Type B pancreatic cell (in vitro differentiated cells): ENCODE measurements at regions not wholly inside any gene's neighbourhood (a gene's known extent, or its start where the extent isn't known, plus 50 kb on each side); places are given as distances from the start of the nearest gene placed in this dataset.

Experiments used
- DNase-seq: peaks from one replicate; pipeline ENCODE4 v3.0.0; 2021; ENCODE audit warnings: mixed read lengths; ENCODE audit not compliant: unreplicated experiment; ENCODE audit errors: extremely low spot score
- H3K27ac Mint-ChIP-seq: 2 replicates; pipeline ENCODE4 v1.8.0; 2021; ENCODE audit warnings: mild to moderate bottlenecking, mixed read lengths
- H3K27me3 Mint-ChIP-seq: 2 replicates; pipeline ENCODE4 v1.8.0; 2021; ENCODE audit warnings: mixed read lengths
- H3K36me3 Mint-ChIP-seq: 2 replicates; pipeline ENCODE4 v1.8.0; 2021; ENCODE audit warnings: mixed read lengths
- H3K4me1 Mint-ChIP-seq: one replicate; pipeline ENCODE4 v1.8.0; 2021; ENCODE audit warnings: mixed read lengths; ENCODE audit not compliant: unreplicated experiment
- H3K4me3 Mint-ChIP-seq: 2 replicates; pipeline ENCODE4 v1.8.0; 2021; ENCODE audit warnings: mild to moderate bottlenecking, mixed read lengths
- H3K9me3 Mint-ChIP-seq: 2 replicates; pipeline ENCODE4 v1.8.0; 2021; ENCODE audit warnings: mixed read lengths
- CTCF ChIP-seq: fragments of 200-600 bp; sonication (generic); conservative IDR thresholded peaks from 2 replicates; pipeline ENCODE4 v1.5.0; 2021; ENCODE audit warnings: antibody characterized with exemption, mild to moderate bottlenecking

GRCh38 chr1:163758977-163759670, 437.4 kb downstream of the NUF2 start:
- Mint-ChIP-seq H3K27ac (no peak overlapping the region), H3K36me3 (peaks cover 3% of the 10 kb centered on the region), H3K4me3 (no peak overlapping the region), H3K4me1 (no peaks in the 10 kb centered on the region), H3K9me3 (peaks cover 16% of the 10 kb centered on the region), H3K27me3 (no peaks in the 10 kb centered on the region)
- no peak for DNase-seq
- no peak for TF ChIP-seq CTCF

GRCh38 chr1:163761898-163762297, 440.1 kb downstream of the NUF2 start:
- Mint-ChIP-seq H3K4me3 (no peak overlapping the region), H3K9me3 (peaks cover 22% of the 10 kb centered on the region), H3K27ac (no peak overlapping the region), H3K36me3 (peaks cover 3% of the 10 kb centered on the region), H3K27me3 (no peaks in the 10 kb centered on the region), H3K4me1 (peaks cover 4% of the 10 kb centered on the region)
- TF ChIP-seq CTCF: no peak
- no peak for DNase-seq

- H3K27me3 Mint-ChIP-seq: no peaks in the 10 kb centered on the region
- H3K4me1 Mint-ChIP-seq: peaks cover 18% of the 10 kb centered on the region
Measured at GRCh38 chr1:163766257-163766918, 444.6 kb downstream of the NUF2 start.

GRCh38 chr1:163768576-163768975, 446.8 kb downstream of the NUF2 start:
- Mint-ChIP-seq H3K9me3 (peaks cover 6% of the 10 kb centered on the region), H3K27ac (no peak overlapping the region), H3K27me3 (no peaks in the 10 kb centered on the region), H3K4me3 (no peak overlapping the region), H3K4me1 (peaks cover 18% of the 10 kb centered on the region), H3K36me3 (peaks cover 3% of the 10 kb centered on the region)
- no peak for DNase-seq
- TF ChIP-seq CTCF: no peak

More at GRCh38 chr1:163766257-163766918, 444.6 kb downstream of the NUF2 start:
- peak overlapping the region; percentile 21 for H3K4me3 Mint-ChIP-seq
- DNase-seq: no peak
- TF ChIP-seq CTCF: no peak
- H3K9me3 Mint-ChIP-seq: peaks cover 6% of the 10 kb centered on the region
- no peak overlapping the region for H3K27ac Mint-ChIP-seq
- H3K36me3 Mint-ChIP-seq: peaks cover 3% of the 10 kb centered on the region

- peaks cover 6% of the 10 kb centered on the region for H3K9me3 Mint-ChIP-seq
- no peaks in the 10 kb centered on the region for H3K36me3 Mint-ChIP-seq
- no peak overlapping the region for H3K4me3 Mint-ChIP-seq
- DNase-seq: no peak
- H3K27me3 Mint-ChIP-seq: no peaks in the 10 kb centered on the region
- no peak for TF ChIP-seq CTCF
- peaks cover 22% of the 10 kb centered on the region for H3K4me1 Mint-ChIP-seq
- no peak overlapping the region for H3K27ac Mint-ChIP-seq
Measured at GRCh38 chr1:163770265-163770664, 448.5 kb downstream of the NUF2 start.
